ENCODE measurements at regions not wholly inside any gene's neighbourhood (a gene's known extent, or its start where the extent isn't known, plus 50 kb on each side); places are given as distances from the start of the nearest gene placed in this dataset.

GRCh38 chr1:82263396-82263795 is 462.7 kb downstream of the ADGRL2 start:
- no peak for TF ChIP-seq CTCF (IDR thresholded peaks at IDR 0.05; ENCODE audit: low read depth, low read length, poor library complexity, severe bottlenecking)
- TF ChIP-seq EZH2phosphoT487 (IDR thresholded peaks at IDR 0.05; ENCODE audit: borderline replicate concordance, low read length), result no peak
